Activated B cell treated with CpG ODN at 0.5 μM for 24 hours (primary cell): ENCODE measurements at regions not wholly inside any gene's neighbourhood (a gene's known extent, or its start where the extent isn't known, plus 50 kb on each side); places are given as distances from the start of the nearest gene placed in this dataset.

ENCODE experiments used
- ATAC-seq: fragments of 200-7000 bp; cut with Tn5 transposase; one replicate; pipeline ENCODE4 v1.10.0; 2021; ENCODE audit warnings: low read depth, mild to moderate bottlenecking, moderate library complexity
- CTCF ChIA-PET: fragments of 350-600 bp; sonication (Branson Sonifier 250); formaldehyde crosslinking; loops from one replicate; lab custom pipeline; 2021; ENCODE audit warnings: antibody characterized with exemption; lab: Charles Lee
- POLR2A ChIA-PET: fragments of 350-600 bp; sonication (Branson Sonifier 250); formaldehyde crosslinking; loops from one replicate; lab custom pipeline; 2021; ENCODE audit warnings: antibody characterized with exemption; lab: Charles Lee
- DNase-seq: peaks from one replicate; pipeline ENCODE4 v3.0.0; 2022
- H3K27ac Mint-ChIP-seq: one replicate; pipeline ENCODE4 v1.8.0; 2020; ENCODE audit warnings: mixed read lengths
- H3K27me3 Mint-ChIP-seq: one replicate; pipeline ENCODE4 v1.8.0; 2021; ENCODE audit warnings: mixed read lengths
- H3K36me3 Mint-ChIP-seq: one replicate; pipeline ENCODE4 v1.8.0; 2021; ENCODE audit warnings: low read depth, mixed read lengths
- H3K4me1 Mint-ChIP-seq: one replicate; pipeline ENCODE4 v1.8.0; 2021; ENCODE audit warnings: mixed read lengths
- H3K4me3 Mint-ChIP-seq: one replicate; pipeline ENCODE4 v1.8.0; 2020; ENCODE audit warnings: mild to moderate bottlenecking, mixed read lengths
- H3K9me3 Mint-ChIP-seq: one replicate; pipeline ENCODE4 v1.8.0; 2020; ENCODE audit warnings: mixed read lengths
- CTCF ChIP-seq: fragments of 200-600 bp; IDR thresholded peaks from one replicate; pipeline ENCODE4 v1.8.0; 2022; ENCODE audit warnings: antibody characterized with exemption, mild to moderate bottlenecking
- intact Hi-C: fragments of 100-400 bp; cut with micrococcal nuclease; formaldehyde crosslinking; loops from one replicate; pipeline ENCODE4 v1.15.1; 2024

GRCh38 chr15:70219966-70220365 is 122.2 kb upstream of the TLE3 start:
- intact Hi-C loops, result no loop called here
- DNase-seq (no peak), ATAC-seq (no peak)
- peaks cover 18% of the 10 kb centered on the region for H3K4me1 Mint-ChIP-seq
- TF ChIP-seq CTCF, result no peak
- no peaks in the 10 kb centered on the region for H3K36me3 Mint-ChIP-seq
- H3K27ac Mint-ChIP-seq, result no peak overlapping the region
- no peak overlapping the region for H3K4me3 Mint-ChIP-seq
- ChIA-PET CTCF (no interaction called here), POLR2A (no interaction called here)
- H3K9me3 Mint-ChIP-seq, result no peaks in the 10 kb centered on the region
- H3K27me3 Mint-ChIP-seq, result no peaks in the 10 kb centered on the region

GRCh38 chr15:70219256-70219895 is 121.7 kb upstream of the TLE3 start:
- no peaks in the 10 kb centered on the region for H3K27me3 Mint-ChIP-seq
- intact Hi-C loops, result no loop called here
- H3K36me3 Mint-ChIP-seq, result no peaks in the 10 kb centered on the region
- no peaks in the 10 kb centered on the region for H3K9me3 Mint-ChIP-seq
- no peak for ATAC-seq
- TF ChIP-seq CTCF, result no peak
- no peak overlapping the region for H3K27ac Mint-ChIP-seq
- POLR2A ChIA-PET, result no interaction called here
- no peak for DNase-seq
- H3K4me3 Mint-ChIP-seq, result no peak overlapping the region
- CTCF ChIA-PET, result no interaction called here
- peaks cover 18% of the 10 kb centered on the region for H3K4me1 Mint-ChIP-seq

- H3K36me3 Mint-ChIP-seq, result no peaks in the 10 kb centered on the region
- peaks cover 2% of the 10 kb centered on the region for H3K27me3 Mint-ChIP-seq
- ATAC-seq (no peak), DNase-seq (no peak)
- no peaks in the 10 kb centered on the region for H3K9me3 Mint-ChIP-seq
- CTCF ChIA-PET, result no interaction called here
- peak overlapping the region; percentile 14 for H3K27ac Mint-ChIP-seq
- H3K4me1 Mint-ChIP-seq, result peaks cover 15% of the 10 kb centered on the region
- intact Hi-C loops, result no loop called here
- H3K4me3 Mint-ChIP-seq, result no peak overlapping the region
- TF ChIP-seq CTCF, result no peak
- POLR2A ChIA-PET, result no interaction called here
Observed at GRCh38 chr15:70217226-70218160, 119.8 kb upstream of the TLE3 start.

- POLR2A ChIA-PET, result no interaction called here
- H3K4me1 Mint-ChIP-seq, result peaks cover 19% of the 10 kb centered on the region
- H3K27me3 Mint-ChIP-seq, result peaks cover 2% of the 10 kb centered on the region
- H3K9me3 Mint-ChIP-seq, result no peaks in the 10 kb centered on the region
- no peak for TF ChIP-seq CTCF
- intact Hi-C loops, result no loop called here
- H3K27ac Mint-ChIP-seq, result no peak overlapping the region
- no peak for ATAC-seq
- no peak overlapping the region for H3K4me3 Mint-ChIP-seq
- no peaks in the 10 kb centered on the region for H3K36me3 Mint-ChIP-seq
- CTCF ChIA-PET, result no interaction called here
- DNase-seq, result no peak
Observed at GRCh38 chr15:70215951-70216350, 118.2 kb upstream of the TLE3 start.

- no peak overlapping the region for H3K4me3 Mint-ChIP-seq
- no peaks in the 10 kb centered on the region for H3K36me3 Mint-ChIP-seq
- peaks cover 2% of the 10 kb centered on the region for H3K27me3 Mint-ChIP-seq
- no peaks in the 10 kb centered on the region for H3K9me3 Mint-ChIP-seq
- DNase-seq (no peak), ATAC-seq (no peak)
- intact Hi-C loops, result no loop called here
- CTCF ChIA-PET, result no interaction called here
- no peak overlapping the region for H3K27ac Mint-ChIP-seq
- H3K4me1 Mint-ChIP-seq, result peaks cover 12% of the 10 kb centered on the region
- POLR2A ChIA-PET, result no interaction called here
- no peak for TF ChIP-seq CTCF
Observed at GRCh38 chr15:70214941-70215635, 117.4 kb upstream of the TLE3 start.
